Neural progenitor cell (in vitro differentiated cells): ENCODE measurements at regions not wholly inside any gene's neighbourhood (a gene's known extent, or its start where the extent isn't known, plus 50 kb on each side); places are given as distances from the start of the nearest gene placed in this dataset.

Experiments used
- CTCF ChIP-seq: fragments of 200-600 bp; sonication (generic); IDR thresholded peaks from 2 replicates; pipeline ENCODE4 v1.5.1; 2017; ENCODE audit warnings: antibody characterized with exemption, mild to moderate bottlenecking
- EZH2 ChIP-seq: fragments of 200-600 bp; sonication (generic); IDR thresholded peaks from 2 replicates; pipeline ENCODE4 v1.6.1; 2017; ENCODE audit warnings: antibody characterized with exemption, mild to moderate bottlenecking, moderate library complexity
- EZH2phosphoT487 ChIP-seq: fragments of 200-600 bp; sonication (generic); IDR thresholded peaks from 2 replicates; pipeline ENCODE4 v1.6.1; 2017; ENCODE audit warnings: antibody characterized with exemption

- no peak for TF ChIP-seq CTCF
- no peak for TF ChIP-seq EZH2
- no peak for TF ChIP-seq EZH2phosphoT487
These were observed 170.4 kb upstream of the UBL3 start for GRCh38 chr13:30020726-30021312.
